ENCODE measurements at regions not wholly inside any gene's neighbourhood (a gene's known extent, or its start where the extent isn't known, plus 50 kb on each side); places are given as distances from the start of the nearest gene placed in this dataset.
"Not testable (repeated sequence)": the region's sequence is repeated elsewhere in the genome, so short reads cannot be mapped to it uniquely, and the experiment has no call there.

GRCh38 chr12:59282999-59283398, 312.8 kb upstream of the SLC16A7 start:
- intact Hi-C loops (cut with micrococcal nuclease; ENCODE audit: unreplicated experiment): no loop called here
- ATAC-seq: no peak

DNA sequence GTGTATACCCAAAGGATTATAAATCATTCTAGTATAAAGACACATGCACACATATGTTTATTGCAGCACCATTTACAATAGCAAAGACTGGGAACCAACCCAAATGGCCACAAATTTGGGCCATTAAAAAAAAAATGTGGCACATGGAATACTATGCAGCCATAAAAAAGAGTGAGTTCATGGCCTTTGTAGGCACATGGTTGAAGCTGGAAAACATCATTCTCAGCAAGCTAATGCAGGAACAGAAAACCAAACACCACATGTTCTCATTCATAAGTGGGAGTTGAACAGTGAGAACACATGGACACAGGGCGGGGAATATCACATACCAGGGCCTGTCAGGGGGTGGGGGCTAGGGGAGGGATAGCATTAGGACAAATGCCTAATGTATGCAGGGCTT, 322.3 kb upstream of the SLC16A7 start:
- BruUV-seq (replicated peaks); H3K27ac ChIP-seq (ENCODE audit: low read length); H3K4me3 ChIP-seq (ENCODE audit: low read depth in 2 of 2, low read length in 2 of 2); H3K4me1 ChIP-seq (ENCODE audit: control insufficient read depth, insufficient read depth, low read length); DNase-seq (ENCODE audit: low read depth, low spot score); CTCF ChIA-PET; H3K36me3 ChIP-seq (ENCODE audit: control insufficient read depth, insufficient read depth, low read length); H3K27me3 ChIP-seq (ENCODE audit: control insufficient read depth, insufficient read depth, low read length); in situ Hi-C loops (cut with HindIII; ENCODE audit: low pct_unique_long_range_greater_than_20kb, low sequenced_read_pairs); H3K9me3 ChIP-seq (ENCODE audit: control insufficient read depth, insufficient read depth, low read depth, low read length); ATAC-seq; intact Hi-C loops (cut with micrococcal nuclease; ENCODE audit: unreplicated experiment); POLR2A ChIA-PET: not testable (repeated sequence)

More at GRCh38 chr12:59282999-59283398, 312.8 kb upstream of the SLC16A7 start:
- ChIA-PET POLR2A (no interaction called here), CTCF (no interaction called here)
- H3K4me3 ChIP-seq (ENCODE audit: low read depth in 2 of 2, low read length in 2 of 2): no peak overlapping the region
- no peaks in the 10 kb centered on the region for H3K27me3 ChIP-seq (ENCODE audit: control insufficient read depth, insufficient read depth, low read length)
- H3K4me1 ChIP-seq (ENCODE audit: control insufficient read depth, insufficient read depth, low read length): no peaks in the 10 kb centered on the region
- H3K27ac ChIP-seq (ENCODE audit: low read length): no peak overlapping the region
- no peak for DNase-seq (ENCODE audit: low read depth, low spot score)
- in situ Hi-C loops (cut with HindIII; ENCODE audit: low pct_unique_long_range_greater_than_20kb, low sequenced_read_pairs): no loop called here
- no peaks in the 10 kb centered on the region for H3K36me3 ChIP-seq (ENCODE audit: control insufficient read depth, insufficient read depth, low read length)
- H3K9me3 ChIP-seq (ENCODE audit: control insufficient read depth, insufficient read depth, low read depth, low read length): no peaks in the 10 kb centered on the region; the same call in 1 of the 2 replicates
- BruUV-seq (replicated peaks): no TSS peak
- TF ChIP-seq SIN3A (IDR thresholded peaks at IDR 0.05; ENCODE audit: borderline replicate concordance, insufficient read depth, low read depth, low read length): no peak
- TF ChIP-seq TCF7L2 (IDR thresholded peaks at IDR 0.05; ENCODE audit: low read depth, low read length): no peak
- TF ChIP-seq, protein P1, sequence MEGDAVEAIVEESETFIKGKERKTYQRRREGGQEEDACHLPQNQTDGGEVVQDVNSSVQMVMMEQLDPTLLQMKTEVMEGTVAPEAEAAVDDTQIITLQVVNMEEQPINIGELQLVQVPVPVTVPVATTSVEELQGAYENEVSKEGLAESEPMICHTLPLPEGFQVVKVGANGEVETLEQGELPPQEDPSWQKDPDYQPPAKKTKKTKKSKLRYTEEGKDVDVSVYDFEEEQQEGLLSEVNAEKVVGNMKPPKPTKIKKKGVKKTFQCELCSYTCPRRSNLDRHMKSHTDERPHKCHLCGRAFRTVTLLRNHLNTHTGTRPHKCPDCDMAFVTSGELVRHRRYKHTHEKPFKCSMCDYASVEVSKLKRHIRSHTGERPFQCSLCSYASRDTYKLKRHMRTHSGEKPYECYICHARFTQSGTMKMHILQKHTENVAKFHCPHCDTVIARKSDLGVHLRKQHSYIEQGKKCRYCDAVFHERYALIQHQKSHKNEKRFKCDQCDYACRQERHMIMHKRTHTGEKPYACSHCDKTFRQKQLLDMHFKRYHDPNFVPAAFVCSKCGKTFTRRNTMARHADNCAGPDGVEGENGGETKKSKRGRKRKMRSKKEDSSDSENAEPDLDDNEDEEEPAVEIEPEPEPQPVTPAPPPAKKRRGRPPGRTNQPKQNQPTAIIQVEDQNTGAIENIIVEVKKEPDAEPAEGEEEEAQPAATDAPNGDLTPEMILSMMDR (IDR thresholded peaks at IDR 0.05): no peak
- TF ChIP-seq, protein P2, sequence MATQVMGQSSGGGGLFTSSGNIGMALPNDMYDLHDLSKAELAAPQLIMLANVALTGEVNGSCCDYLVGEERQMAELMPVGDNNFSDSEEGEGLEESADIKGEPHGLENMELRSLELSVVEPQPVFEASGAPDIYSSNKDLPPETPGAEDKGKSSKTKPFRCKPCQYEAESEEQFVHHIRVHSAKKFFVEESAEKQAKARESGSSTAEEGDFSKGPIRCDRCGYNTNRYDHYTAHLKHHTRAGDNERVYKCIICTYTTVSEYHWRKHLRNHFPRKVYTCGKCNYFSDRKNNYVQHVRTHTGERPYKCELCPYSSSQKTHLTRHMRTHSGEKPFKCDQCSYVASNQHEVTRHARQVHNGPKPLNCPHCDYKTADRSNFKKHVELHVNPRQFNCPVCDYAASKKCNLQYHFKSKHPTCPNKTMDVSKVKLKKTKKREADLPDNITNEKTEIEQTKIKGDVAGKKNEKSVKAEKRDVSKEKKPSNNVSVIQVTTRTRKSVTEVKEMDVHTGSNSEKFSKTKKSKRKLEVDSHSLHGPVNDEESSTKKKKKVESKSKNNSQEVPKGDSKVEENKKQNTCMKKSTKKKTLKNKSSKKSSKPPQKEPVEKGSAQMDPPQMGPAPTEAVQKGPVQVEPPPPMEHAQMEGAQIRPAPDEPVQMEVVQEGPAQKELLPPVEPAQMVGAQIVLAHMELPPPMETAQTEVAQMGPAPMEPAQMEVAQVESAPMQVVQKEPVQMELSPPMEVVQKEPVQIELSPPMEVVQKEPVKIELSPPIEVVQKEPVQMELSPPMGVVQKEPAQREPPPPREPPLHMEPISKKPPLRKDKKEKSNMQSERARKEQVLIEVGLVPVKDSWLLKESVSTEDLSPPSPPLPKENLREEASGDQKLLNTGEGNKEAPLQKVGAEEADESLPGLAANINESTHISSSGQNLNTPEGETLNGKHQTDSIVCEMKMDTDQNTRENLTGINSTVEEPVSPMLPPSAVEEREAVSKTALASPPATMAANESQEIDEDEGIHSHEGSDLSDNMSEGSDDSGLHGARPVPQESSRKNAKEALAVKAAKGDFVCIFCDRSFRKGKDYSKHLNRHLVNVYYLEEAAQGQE (IDR thresholded peaks at IDR 0.05; ENCODE audit: insufficient read depth in 1 of 2, low read depth in 2 of 2, low read length in 1 of 2): no peak
- TF ChIP-seq POLR2AphosphoS5 (IDR thresholded peaks at IDR 0.05; ENCODE audit: low read depth, low read length): no peak

GRCh38 chr12:59268295-59268809, 327.5 kb upstream of the SLC16A7 start:
- CTCF ChIA-PET: no interaction called here
- POLR2A ChIA-PET: no interaction called here
- Histone ChIP-seq H3K4me3 (ENCODE audit: low read depth in 2 of 2, low read length in 2 of 2) (no peak overlapping the region), H3K27me3 (ENCODE audit: control insufficient read depth, insufficient read depth, low read length) (no peaks in the 10 kb centered on the region), H3K9me3 (ENCODE audit: control insufficient read depth, insufficient read depth, low read depth, low read length) (no peaks in the 10 kb centered on the region), H3K4me1 (ENCODE audit: control insufficient read depth, insufficient read depth, low read length) (no peaks in the 10 kb centered on the region), H3K36me3 (ENCODE audit: control insufficient read depth, insufficient read depth, low read length) (no peaks in the 10 kb centered on the region), H3K27ac (ENCODE audit: low read length) (no peak overlapping the region)
- TF ChIP-seq TCF7L2 (IDR thresholded peaks at IDR 0.05; ENCODE audit: low read depth, low read length) (no peak), POLR2AphosphoS5 (IDR thresholded peaks at IDR 0.05; ENCODE audit: low read depth, low read length) (no peak), SIN3A (IDR thresholded peaks at IDR 0.05; ENCODE audit: borderline replicate concordance, insufficient read depth, low read depth, low read length) (no peak)
- TF ChIP-seq, protein P1 (IDR thresholded peaks at IDR 0.05): no peak
- TF ChIP-seq, protein P2 (IDR thresholded peaks at IDR 0.05; ENCODE audit: insufficient read depth in 1 of 2, low read depth in 2 of 2, low read length in 1 of 2): no peak
- DNase-seq (ENCODE audit: low read depth, low spot score) (no peak), ATAC-seq (no peak)
- in situ Hi-C loops (cut with HindIII; ENCODE audit: low pct_unique_long_range_greater_than_20kb, low sequenced_read_pairs) (no loop called here), intact Hi-C loops (cut with micrococcal nuclease; ENCODE audit: unreplicated experiment) (no loop called here)
- no TSS peak for BruUV-seq (replicated peaks)
